GM21447 (cell line): ENCODE measurements at regions not wholly inside any gene's neighbourhood (a gene's known extent, or its start where the extent isn't known, plus 50 kb on each side); places are given as distances from the start of the nearest gene placed in this dataset.
"Not testable (repeated sequence)": the region's sequence is repeated elsewhere in the genome, so short reads cannot be mapped to it uniquely, and the experiment has no call there.

ENCODE experiments used
- ATAC-seq: cut with Tn5 transposase; IDR thresholded peaks from one replicate; pipeline ENCODE4 v1.9.1; 2021; ENCODE audit not compliant: unreplicated experiment

GRCh38 chr12:131333621-131334440 is 377.1 kb upstream of the SFSWAP start:
- no peak for ATAC-seq

DNA sequence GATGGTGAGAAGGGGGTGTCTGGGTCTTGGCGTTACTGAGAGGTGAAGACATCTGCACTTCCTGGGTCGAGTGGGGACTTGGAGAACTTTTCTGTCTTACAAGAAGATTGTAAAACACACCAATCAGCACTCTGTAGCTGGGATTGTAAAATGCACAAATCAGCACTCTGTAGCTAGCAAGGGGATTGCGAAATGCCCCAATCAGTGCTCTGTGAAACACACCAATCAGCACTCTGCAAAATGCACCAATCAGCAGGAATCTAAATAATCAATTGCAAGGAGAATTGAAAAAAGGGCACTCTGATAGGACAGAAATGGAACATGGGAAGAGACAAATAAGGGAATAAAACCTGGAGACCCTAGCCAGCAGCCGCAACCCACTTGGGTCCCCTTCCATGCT is 376.1 kb upstream of the SFSWAP start:
- no peak for ATAC-seq

GRCh38 chr12:131335456-131335855 is 375.4 kb upstream of the SFSWAP start:
- ATAC-seq: no peak

DNA sequence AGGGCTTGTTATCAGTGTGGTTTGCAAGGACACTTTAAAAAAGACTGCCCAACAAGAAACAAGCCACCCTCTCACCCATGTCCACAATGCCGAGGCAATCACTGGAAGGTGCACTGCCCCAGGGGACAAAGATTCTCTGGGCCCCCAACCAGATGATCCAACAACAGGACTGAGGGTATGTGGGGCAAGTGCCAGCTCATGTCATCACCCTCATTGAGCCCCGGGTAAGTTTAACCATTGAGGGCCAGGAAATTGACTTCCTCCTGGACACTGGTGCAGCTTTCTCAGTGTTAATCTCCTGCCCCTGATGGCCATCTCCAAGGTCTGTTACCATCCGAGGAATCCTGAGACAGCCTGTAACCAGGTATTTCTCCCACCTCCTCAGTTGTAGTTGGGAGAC is 373.0 kb upstream of the SFSWAP start:
- ATAC-seq: not testable (repeated sequence)

DNA sequence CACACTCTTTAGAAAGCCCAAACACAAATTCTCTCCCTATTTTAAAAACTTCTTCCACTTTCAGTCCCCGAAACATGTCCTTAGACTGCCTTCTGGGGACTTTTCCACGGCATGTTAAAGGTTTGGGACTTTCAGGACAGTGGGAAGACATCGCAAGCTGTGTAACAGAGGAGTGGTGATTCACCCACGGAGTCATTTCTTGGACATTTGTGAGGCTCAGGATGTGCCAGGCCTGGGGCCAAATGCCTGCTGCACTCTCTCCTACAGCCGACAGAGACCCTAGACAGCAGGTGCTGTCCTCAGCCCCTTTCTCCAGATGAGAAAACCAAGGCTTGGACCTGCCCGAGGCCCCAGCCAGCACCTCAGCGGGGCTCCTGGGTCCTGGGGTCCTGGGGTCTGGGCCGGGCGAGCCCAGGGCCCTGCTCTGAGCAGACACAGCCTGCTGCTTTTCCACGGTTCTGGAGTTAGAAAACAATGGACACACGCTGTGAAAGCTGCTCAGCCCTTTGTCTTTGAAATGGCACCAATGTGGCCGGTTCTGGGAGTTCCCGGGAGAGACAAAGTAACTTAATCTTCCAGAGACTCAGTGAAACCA is 370.2 kb upstream of the SFSWAP start:
- no peak for ATAC-seq

- not testable (repeated sequence) for ATAC-seq
Measured at GRCh38 chr12:131341608-131342007, 369.3 kb upstream of the SFSWAP start.

- ATAC-seq: not testable (repeated sequence)
Measured at GRCh38 chr12:131343436-131343835, 367.5 kb upstream of the SFSWAP start.

DNA sequence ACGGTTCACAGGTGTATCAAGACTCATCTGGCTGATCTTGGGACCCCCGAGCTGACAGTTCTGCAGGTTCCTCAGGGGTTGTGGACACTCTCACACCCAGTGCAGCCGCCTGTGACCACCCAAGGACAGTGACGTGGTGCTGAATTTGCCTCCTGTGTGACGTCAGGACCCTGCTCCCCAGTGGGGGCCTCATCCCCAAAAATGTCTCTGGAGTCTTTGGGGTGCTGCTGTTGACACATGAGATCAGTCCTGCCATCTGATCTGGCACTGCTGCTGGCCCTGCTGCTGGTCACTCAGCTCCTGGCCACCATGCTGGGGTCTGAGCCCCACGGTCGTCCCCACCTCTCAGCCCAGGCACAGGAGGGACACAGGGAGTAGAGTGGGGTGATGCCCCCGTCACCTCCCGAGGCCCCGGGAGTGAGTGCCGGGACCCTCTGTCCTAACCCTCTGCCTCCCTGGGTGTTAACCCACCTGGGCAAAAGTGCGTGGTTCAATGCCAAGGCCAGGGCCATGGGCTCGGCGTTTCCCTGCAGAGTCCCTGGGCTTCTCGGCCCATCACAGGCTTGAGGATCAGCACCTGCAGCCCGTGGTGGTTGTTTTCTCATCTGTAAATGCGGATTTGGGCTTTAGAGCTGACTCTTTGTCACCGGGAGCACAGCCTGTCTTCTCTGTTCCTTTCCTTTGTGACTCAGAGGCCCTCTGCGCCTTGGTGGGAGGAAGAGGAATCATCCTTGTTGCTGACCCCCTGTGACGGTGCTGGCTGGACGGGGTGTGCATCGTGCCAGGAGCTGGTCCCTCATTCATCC is 366.0 kb upstream of the SFSWAP start:
- ATAC-seq: not testable (repeated sequence)

DNA sequence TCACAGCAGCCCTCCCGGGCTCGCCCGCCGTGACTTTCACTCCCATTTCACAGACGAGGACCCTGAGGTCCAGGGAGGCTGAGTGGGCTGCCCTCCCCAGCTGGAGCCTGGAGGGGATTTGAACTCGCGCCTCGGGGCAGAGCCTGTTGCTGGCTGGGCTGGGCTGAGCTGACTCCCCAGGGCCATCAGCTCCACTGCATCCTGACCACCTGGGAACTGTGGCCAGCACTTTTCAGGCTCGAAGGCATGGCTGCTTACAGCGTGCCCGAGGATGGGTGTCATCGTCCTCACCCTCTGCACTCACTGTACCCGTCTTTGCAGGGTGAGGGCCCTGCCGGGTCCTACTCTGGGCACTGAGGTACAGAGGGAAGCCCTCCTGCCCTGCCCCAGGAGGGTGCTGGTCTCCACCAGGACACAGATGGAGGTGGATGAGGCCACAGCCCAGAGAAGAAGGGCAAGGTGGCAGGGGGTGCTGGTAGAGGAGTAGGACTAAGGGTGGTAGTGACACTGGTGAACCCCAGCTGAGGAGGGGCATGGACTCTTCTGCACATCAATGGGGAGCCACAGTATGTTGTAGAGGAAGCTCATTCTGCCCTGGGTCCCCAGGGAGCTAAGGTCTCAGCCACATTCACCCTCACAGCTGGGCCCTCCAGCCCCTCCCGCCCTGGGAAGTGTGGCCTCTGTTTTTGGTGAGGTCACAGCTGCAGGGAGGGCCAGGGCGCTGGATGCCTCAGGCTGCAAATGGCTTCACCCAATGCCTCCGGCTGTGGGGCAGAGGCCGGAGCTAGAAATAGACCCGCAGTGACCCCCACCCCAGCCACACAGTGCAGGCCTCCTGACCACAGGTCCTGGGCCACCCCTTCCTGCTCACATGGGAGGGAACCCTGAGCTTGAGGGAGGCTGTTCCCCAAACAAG is 365.1 kb upstream of the SFSWAP start:
- no peak for ATAC-seq

DNA sequence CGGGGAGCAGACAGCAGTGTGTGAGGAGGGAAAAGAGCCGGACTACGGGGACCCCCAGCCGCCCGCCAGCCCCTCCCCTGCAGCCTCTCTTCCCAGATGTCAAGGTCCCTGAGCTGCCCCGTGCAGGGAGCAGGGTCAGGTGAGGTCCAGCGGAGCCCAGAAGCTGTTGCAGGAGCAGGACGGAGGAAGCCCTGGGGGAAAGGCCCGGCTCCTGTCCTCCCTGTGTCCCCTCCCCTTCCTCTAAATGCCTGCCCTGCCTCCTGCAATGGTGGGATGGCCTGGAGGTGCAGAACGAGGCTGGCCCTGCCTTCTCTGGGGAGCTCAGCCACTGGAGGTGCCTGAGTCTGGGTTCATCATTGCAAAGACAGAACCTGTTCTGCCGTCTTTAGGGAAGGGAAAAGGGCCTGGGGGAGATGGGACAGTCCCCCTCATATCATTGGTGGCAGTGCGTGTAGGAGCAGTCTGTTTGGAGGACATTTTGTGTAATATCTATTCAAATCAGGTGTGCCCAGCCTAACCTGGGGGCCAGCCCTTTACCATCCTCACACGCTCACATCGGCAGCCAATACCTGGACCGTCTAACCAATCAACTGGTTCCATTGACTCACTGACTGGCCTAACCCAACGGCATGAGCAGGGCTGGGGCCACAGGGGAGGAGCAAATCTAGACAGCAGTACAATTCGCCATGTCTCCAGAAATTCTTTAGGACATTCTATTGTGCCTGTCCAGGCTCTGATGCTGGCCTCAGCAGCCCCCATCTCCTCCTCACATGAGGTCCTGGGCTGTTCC is 364.1 kb upstream of the SFSWAP start:
- ATAC-seq: no peak

DNA sequence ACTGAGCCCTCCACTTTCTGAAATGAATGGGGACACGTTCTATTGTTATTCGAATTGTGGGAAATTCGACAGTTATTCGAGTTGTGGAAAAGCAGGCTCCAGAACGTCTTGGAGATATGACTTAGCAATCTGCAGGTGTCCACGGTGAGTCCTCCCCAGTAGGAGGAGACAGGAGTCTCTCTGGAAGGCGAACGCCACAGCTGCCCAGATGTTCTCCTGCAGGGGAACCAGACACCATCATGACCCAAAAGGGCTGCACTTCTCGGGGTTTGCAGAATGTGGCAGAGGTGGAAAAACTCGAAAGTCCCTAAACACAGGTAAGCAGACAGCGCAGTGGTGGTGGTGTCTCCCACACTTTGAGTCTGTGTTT is 363.6 kb upstream of the SFSWAP start:
- no peak for ATAC-seq

GRCh38 chr12:131347732-131348131 is 363.2 kb upstream of the SFSWAP start:
- ATAC-seq: no peak

DNA sequence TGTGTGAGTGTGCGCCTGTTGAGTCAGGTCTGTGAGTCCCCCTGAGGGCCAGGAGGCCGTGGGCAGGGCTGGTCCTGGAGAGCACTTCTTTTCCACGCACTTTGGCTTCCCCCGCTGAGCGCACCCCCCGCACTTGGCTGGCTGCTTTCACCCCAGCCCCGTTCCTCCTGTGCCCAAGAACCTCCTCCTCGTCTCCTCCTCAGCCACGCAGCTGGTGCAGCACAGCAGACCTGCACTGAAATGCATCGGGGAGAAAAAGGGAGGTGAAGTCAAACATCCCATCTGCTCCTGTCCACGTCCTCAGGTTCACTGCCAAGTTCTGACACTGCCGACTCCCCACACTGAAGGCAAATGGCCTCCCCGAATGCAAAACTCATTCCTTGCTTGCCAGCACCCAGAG is 362.7 kb upstream of the SFSWAP start:
- no peak for ATAC-seq

GRCh38 chr12:131348646-131349045 is 362.2 kb upstream of the SFSWAP start:
- ATAC-seq: no peak

DNA sequence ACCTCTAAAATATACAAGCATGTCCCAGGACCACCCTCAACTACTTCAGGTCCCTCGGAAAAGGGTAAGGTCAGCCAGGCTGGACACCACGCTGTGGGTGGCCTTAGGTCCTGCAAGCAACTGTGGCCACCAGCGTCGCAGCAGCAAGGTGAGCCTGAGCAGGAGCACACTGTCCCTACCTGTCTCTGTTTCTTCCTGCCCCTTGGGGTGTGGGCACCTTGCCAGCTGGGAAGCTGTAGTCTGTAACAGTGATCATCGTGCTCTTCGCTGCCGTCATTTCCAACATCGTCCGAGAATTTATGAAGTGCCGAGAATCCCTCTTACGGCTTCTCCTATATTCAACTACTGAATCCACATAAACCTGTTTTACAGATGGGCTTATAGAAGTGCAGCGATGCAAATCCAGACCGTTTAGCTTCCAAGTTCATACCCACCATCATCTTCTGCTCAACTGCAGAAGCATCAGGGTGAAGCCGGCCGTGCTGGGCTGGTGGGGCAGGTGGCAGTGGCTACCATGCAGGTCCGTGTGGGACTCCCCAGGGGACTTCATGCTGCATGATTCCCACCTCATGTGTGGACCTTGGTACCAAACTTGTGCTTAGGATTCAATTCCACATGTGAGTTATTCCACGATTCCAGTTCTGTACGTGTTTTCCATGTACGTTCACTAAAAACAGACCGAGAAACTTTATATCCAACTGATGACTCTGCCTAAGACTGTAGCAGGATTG is 361.3 kb upstream of the SFSWAP start:
- no peak for ATAC-seq

DNA sequence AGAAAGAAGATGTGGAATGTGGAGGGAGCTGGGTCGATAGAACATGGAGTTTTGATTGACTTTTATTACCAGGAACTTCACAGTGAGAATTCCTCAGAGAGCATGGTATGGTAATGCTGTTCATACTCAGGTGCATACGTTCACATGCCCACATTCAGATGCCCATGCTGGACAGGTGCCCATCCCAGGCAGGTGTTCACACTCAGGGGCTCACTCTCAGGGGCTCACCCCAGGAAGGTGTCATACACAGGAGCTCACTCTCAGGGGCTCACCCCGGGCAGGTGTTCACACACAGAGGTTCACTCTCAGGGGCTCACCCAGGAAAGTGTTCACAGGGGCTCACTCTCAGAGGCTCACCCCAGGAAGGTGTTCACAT is 360.0 kb upstream of the SFSWAP start:
- ATAC-seq: no peak

DNA sequence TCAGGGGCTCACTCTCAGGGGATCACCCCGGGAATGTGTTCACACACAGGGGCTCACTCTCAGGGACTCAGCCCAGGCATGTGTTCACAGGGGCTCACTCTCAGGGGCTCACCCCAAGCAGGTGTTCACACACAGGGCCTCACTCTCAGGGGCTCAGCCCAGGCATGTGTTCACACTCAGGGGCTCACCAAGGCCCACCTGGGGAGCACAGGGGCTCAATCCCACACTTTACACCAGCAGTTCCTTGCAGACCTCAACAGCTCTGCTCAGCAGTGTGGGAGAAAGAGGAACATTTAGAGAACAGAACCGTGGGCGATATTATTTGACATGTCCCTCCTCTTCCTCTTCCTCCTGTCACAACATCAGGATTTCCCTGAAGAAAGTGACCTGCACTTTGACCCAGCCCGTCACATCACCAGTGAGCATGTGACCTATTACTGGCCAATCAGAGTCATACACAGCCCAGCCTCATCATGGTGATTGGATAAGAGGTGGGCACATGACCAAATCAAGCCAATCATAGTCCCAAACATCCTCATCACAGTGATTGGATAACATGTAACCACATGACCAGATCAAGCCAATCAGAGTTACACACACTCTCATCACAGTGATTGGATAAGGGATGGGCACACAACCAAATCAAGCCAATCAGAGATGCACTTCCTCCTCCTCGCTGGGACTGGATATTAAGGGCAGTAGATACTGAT is 359.4 kb upstream of the SFSWAP start:
- no peak for ATAC-seq

GRCh38 chr12:131352296-131352900 is 358.5 kb upstream of the SFSWAP start:
- no peak for ATAC-seq
